GM18502 (cell line): ENCODE measurements at regions not wholly inside any gene's neighbourhood (a gene's known extent, or its start where the extent isn't known, plus 50 kb on each side); places are given as distances from the start of the nearest gene placed in this dataset.

Source experiments
- ATAC-seq: cut with Tn5 transposase; IDR thresholded peaks from one replicate; pipeline ENCODE4 v1.9.1; 2021; ENCODE audit warnings: mild to moderate bottlenecking; ENCODE audit not compliant: unreplicated experiment, poor library complexity

DNA sequence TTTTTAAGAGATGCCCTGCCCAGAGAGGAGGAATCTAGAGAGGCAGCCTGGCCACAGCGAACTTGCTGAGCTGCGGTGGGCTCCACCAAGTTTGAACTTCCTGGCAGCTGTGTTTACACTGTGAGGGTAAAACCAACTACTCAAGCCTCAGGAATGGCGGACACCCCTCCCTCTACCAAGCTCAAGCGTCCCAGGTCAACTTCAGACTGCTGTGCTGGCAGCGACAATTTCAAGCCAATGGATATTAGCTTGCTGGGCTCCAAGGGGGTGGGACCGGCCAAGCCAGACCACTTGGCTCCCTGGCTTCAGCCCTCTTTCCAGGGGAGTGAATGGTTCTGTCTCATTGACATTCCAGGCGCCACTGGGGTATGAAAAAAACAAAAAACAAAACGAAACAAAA lies 289.4 kb downstream of the KCNS3 start:
- ATAC-seq = no peak

DNA sequence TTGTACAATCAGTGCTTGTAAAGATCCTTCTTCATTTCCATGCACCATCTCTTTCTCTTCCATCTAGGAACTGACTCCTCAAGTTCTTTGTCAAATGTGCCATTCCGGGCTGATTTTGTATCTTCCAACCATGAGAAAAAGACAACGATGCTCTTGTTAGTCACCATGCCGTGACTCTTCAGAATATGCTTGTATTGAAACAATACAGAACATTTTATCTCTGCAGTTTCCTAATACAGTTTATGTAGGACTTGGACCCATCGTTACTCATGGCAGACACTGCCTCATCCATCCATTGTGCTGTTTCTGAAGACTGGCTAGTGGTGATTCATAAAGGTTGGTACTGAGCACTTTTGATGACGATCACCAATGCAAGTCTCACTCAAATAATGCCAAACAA lies 283.2 kb downstream of the KCNS3 start:
- no peak for ATAC-seq

GRCh38 chr2:18159896-18160295 lies 281.4 kb downstream of the KCNS3 start:
- no peak for ATAC-seq

- no peak for ATAC-seq
Measured at GRCh38 chr2:18156421-18156820, 278.0 kb downstream of the KCNS3 start.

DNA sequence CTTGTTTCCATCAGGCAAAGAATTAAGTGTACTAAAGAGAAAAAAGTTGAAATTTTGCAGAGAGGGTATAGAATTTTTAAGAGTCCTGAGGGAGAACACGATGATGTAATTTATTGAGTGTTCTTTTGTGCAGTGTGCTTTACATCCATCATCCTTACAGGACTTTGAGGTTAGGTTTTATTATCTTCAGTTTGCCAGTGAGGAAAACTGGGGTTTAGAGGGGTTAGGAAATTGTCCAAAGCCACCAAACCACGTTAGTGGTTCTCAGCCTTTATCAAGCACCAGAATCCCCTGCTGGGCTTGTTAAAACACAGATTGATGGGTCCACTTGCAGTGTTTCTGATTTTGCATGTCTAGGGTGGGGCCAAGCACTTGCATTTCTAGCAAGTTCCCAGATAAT lies 277.5 kb downstream of the KCNS3 start:
- no peak for ATAC-seq

- no peak for ATAC-seq
Measured at GRCh38 chr2:18154812-18155211, 276.3 kb downstream of the KCNS3 start.

DNA sequence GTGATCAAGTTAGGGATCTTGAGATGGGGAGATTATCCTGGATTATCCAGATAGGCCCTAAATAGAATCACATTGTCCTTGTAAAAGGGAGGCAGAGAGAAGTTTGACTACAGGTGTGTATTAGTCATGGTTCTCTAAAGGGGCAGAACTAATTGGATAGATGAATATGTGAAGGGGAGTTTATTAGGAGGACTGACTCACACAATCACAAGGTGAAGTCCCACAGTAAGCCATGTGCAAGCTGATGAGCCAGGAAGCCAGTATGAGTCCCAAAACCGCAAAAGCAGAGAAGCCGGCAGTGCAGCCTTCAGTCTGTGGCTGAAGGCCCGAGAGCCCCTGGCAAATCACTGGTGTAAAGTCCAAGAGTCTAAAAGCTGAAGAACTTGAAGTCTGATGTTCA lies 275.8 kb downstream of the KCNS3 start:
- no peak for ATAC-seq

DNA sequence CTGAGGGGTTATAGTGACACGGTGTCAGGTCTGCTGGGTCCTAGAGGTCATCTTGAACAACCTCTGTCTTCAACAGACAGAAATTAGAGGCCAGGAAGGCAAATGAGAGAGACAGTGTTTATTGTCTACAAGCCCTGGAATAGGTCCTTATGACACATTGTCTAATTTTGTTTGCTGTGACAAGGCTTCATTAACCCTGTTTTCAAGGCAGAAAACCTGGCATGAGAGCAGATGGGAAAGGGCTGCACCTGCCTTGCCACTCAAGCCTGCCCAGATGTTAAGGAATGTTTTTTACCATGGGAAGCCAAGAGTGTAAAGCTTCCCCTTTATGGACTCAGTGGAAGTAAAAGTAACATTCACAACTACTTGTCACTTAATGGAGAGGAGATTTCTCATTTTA lies 275.3 kb downstream of the KCNS3 start:
- no peak for ATAC-seq

DNA sequence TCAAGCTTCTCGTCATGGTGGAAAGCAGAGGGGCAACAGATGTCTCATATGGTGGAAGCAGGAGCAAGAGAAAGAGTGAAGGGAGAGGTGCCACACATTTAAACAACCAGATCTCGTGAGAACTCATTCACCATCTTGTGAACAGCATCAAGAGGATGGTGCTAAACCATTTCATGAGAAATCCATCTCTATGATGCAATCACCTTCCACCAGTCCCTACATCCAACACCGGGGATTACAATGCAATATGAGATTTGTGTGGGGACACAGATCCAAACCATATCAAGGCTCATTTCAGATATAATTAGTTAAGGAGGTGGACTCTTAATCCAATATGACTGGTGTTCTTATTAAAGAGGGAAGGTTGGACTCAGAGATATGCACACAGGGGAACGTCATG lies 272.8 kb downstream of the KCNS3 start:
- ATAC-seq = no peak

GRCh38 chr2:18149660-18150246 lies 271.3 kb downstream of the KCNS3 start:
- ATAC-seq = peak; percentile 85

DNA sequence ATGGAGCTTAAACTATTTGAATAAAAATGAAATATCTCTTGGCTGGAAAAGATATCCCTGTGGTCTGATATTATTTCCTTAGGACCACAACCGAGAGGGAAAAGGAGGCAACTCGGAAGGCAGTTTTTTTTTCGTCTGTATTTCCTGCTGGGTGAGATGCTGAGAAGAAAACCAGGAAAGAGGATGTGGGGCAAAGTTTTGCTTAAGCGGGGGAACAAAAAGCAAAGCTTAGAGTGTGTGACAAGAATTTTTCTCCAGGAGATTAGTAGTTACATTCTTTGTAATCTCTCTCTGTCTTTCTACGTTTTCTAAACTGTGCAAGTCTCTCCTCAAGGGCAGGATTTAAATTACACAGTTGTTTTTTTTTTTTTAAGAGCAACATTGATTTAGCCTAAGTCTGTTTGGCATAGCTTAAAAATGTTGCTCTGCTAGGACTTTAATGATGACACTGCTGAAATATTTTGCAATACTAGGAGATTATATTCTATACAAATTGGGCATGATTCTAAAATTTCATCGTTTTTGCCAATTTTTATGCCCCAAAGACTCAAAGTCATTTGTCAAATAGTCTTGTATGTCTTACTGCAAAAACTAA lies 258.5 kb downstream of the KCNS3 start:
- no peak for ATAC-seq

DNA sequence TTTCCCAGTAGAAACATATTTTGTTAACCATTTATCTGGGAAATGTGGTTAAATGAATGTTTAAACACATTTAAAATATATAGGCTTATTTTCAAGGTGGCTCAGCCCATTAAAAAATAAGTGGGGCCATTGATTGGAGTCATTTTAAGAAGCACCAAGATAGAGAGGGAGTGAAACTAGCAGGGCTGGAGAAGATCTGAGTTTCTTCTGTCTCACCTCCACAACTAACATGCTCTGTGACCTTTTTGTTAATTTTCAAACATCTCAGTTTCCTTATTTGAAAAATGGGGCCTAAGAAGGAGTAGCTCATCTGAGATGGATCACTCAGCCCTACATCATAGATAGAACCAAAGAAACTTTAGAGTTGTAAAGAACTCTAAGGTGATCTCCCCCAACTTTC lies 254.8 kb downstream of the KCNS3 start:
- ATAC-seq = no peak

- ATAC-seq = peak; percentile 63
Measured at GRCh38 chr2:18132697-18133096, 254.2 kb downstream of the KCNS3 start.

DNA sequence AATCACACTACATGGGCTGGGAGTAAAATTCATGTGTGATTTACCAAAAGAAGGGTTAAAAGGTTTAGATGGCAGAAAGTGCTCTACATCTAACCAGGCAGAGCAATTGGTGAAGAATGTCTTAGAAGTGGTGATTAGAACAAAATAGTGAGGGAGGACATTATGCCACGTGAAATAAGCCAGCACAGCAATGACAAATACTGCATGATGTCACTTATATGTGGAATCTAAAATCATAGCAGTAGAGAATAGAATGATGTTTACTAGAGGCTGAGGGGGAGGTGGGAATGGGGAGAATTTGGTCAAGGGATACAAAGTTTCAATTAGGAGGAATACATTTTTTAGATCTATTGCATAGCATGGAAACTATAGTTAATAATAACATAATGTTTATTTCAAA lies 253.3 kb downstream of the KCNS3 start:
- no peak for ATAC-seq

GRCh38 chr2:18129348-18129747 lies 250.9 kb downstream of the KCNS3 start:
- ATAC-seq = no peak

DNA sequence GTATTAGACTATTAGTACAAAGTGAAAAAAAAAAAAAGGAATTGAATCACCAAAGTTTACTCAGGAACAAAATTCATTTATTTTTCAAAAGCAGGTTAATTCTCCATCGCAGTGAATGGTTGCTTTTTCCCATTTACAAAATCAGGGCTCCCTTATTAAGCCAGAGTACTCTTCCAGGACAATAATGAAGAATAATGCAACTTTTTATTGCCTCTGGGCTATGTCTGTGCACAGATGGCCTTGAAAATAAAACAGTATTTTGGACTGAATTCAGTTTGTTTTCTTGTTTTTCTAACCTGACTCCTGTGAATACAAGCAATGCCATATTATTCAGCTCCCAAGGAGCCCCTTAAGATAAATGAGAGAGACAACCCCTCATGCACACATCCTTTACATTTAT lies 246.8 kb downstream of the KCNS3 start:
- ATAC-seq = no peak

DNA sequence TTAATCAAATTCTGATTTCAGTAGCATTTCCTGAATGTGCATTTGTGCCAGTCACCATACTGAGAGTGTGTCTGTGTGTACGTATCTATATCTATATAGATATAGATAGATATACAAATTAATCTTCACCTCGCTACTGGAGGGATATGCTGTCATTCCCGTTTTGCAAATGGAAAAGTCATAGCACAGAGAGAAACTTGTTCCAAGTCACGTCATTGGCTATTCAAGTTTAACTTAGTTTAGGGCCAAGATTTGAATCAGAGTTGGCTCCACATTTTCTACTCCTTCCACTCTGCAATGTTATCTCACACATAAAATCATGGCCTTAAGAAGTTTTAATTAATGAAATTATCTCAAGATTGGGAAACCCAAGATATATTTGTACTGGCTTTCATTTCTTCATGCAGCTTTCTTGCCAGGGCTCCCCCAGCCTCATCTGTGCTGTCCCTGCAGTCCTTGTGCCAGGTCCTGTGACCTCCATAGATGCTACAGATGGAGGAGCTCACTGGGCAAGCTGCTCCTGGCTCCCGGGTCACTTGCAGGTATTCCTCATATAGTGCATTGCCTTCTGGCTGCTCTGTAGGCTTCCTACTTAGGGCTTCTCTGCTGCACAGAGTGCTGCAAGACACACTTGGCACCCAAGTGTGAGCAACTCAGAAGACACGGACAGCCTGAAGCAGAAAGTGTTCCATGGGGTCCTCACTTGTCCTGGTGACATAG lies 245.8 kb downstream of the KCNS3 start:
- ATAC-seq = no peak

GRCh38 chr2:18123577-18123976 lies 245.1 kb downstream of the KCNS3 start:
- ATAC-seq = peak; percentile 57

GRCh38 chr2:18123211-18123570 lies 244.7 kb downstream of the KCNS3 start:
- peak; percentile 12 for ATAC-seq

DNA sequence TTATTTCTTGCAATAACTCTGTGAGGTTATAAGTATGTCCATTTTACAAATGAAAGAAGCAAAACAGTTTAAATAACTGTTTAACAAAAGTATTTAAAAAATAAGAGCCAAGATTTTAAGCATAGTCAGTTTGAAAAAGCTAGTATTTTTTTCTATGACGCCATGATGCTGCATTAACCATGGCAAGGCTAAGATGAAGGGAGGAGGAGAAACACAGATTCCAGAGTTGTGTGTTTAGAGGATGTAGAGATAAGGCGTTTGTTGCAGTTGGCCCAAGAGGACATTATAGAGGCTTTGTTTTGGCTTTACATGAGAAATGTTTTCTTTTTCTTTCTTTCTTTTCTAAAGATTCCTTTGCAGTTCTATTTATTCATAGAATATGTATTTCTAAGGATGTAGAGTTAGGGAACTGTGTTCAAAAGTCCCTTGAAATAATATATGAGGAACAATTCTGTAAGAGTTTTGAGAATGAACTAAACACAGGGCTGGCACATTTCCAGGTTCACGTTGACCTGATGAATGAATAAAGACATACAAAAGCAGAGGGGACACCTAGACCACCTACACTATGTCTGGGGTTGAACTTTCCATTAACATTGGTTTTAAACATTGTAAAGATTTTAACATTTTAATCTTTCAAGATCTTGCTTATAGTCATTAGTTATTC lies 244.2 kb downstream of the KCNS3 start:
- no peak for ATAC-seq

DNA sequence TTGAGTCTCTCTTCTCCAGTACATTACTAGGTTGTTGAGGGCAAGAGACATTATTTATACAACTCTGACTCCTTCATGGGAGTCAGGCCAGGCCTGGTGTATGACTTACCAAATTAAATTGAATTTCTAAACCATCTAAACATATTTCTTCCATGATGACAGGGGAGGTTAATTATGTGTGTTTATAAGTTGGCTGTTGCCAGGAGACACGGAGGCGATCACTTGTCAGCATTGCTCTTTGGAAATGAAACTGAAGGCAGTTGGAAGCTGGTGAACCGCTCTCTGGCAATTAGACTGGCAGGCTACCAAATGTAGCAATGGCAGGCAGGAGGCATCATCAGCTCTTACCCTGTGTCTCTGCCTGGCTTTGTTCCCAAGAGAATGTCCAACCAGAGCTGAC lies 241.4 kb downstream of the KCNS3 start:
- ATAC-seq = no peak
